DOHH2 (cell line): ENCODE measurements at regions not wholly inside any gene's neighbourhood (a gene's known extent, or its start where the extent isn't known, plus 50 kb on each side); places are given as distances from the start of the nearest gene placed in this dataset.

Source experiments
- EZH2phosphoT487 ChIP-seq: fragments of 200-600 bp; sonication (generic); IDR thresholded peaks from 2 replicates; pipeline ENCODE4 v1.6.1; 2017; ENCODE audit warnings: borderline replicate concordance, mild to moderate bottlenecking, antibody characterized with exemption, low read length, moderate library complexity, mixed read lengths
- TF ChIP-seq, protein P1 (sequence below): fragments of 200-600 bp; sonication (generic); IDR thresholded peaks from one replicate; pipeline ENCODE4 v1.5.1; 2014; ENCODE audit warnings: antibody characterized with exemption, mild to moderate bottlenecking, low read depth, low read length; ENCODE audit not compliant: poor library complexity, severe bottlenecking

DNA sequence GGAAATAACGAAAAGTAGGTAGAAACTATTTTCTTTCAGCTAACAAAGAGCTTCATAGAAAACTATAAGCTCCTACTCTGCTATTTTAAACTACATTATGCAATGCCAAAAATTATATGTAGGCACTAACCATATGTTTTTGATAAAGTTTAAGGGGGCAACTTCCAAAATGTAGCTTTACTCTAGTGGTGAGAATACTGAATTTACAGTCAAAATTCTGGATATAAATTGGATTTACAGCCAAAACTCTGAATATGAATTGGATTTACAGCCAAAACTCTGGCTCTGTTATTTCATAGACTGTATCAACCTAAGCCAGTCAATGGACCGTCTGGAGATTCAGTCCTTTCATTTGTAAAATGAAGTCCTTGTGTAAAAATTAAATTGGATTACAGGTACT, 86.8 kb upstream of the ANK3 start:
- TF ChIP-seq, protein P1, sequence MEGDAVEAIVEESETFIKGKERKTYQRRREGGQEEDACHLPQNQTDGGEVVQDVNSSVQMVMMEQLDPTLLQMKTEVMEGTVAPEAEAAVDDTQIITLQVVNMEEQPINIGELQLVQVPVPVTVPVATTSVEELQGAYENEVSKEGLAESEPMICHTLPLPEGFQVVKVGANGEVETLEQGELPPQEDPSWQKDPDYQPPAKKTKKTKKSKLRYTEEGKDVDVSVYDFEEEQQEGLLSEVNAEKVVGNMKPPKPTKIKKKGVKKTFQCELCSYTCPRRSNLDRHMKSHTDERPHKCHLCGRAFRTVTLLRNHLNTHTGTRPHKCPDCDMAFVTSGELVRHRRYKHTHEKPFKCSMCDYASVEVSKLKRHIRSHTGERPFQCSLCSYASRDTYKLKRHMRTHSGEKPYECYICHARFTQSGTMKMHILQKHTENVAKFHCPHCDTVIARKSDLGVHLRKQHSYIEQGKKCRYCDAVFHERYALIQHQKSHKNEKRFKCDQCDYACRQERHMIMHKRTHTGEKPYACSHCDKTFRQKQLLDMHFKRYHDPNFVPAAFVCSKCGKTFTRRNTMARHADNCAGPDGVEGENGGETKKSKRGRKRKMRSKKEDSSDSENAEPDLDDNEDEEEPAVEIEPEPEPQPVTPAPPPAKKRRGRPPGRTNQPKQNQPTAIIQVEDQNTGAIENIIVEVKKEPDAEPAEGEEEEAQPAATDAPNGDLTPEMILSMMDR: no peak
- TF ChIP-seq EZH2phosphoT487: no peak
